ENCODE measurements at regions not wholly inside any gene's neighbourhood (a gene's known extent, or its start where the extent isn't known, plus 50 kb on each side); places are given as distances from the start of the nearest gene placed in this dataset.

GRCh38 chr7:120055300-120055699 is 217.7 kb upstream of the KCND2 start:
- Mint-ChIP-seq H3K4me3 (ENCODE audit: unreplicated experiment) (no peak overlapping the region), H3K27me3 (ENCODE audit: low read depth, unreplicated experiment) (no peaks in the 10 kb centered on the region), H3K36me3 (ENCODE audit: low read depth, unreplicated experiment) (peaks cover 2% of the 10 kb centered on the region), H3K4me1 (ENCODE audit: low read depth, unreplicated experiment) (peaks cover 46% of the 10 kb centered on the region), H3K9me3 (ENCODE audit: unreplicated experiment) (no peaks in the 10 kb centered on the region), H3K27ac (ENCODE audit: unreplicated experiment) (peak overlapping the region; percentile 88)
- Histone ChIP-seq H3K79me2 (ENCODE audit: insufficient read depth, low read length) (no peaks in the 10 kb centered on the region), H4K20me1 (ENCODE audit: insufficient read depth, low read length) (no peaks in the 10 kb centered on the region), H3K27ac (ENCODE audit: low read depth, low read length) (peak overlapping the region; percentile 48), H3K27me3 (ENCODE audit: insufficient read depth, low read length) (no peaks in the 10 kb centered on the region), H2AFZ (ENCODE audit: low read depth, low read length) (no peak overlapping the region), H3K9me3 (ENCODE audit: insufficient read depth, low read depth, low read length) (no peaks in the 10 kb centered on the region), H3K9ac (ENCODE audit: low read length) (no peak overlapping the region), H3K36me3 (ENCODE audit: insufficient read depth, low read length) (no peaks in the 10 kb centered on the region), H3K4me3 (ENCODE audit: insufficient read depth, low read depth, low read length) (no peak overlapping the region), H3K4me1 (ENCODE audit: insufficient read depth, low read length) (peaks cover 13% of the 10 kb centered on the region), H3K4me2 (ENCODE audit: low read length) (peak overlapping the region; percentile 28)
- no peak for FAIRE-seq
- TF ChIP-seq EZH2 (IDR thresholded peaks at IDR 0.05; ENCODE audit: insufficient read depth, low read length) (no peak), CTCF (IDR thresholded peaks at IDR 0.05; ENCODE audit: insufficient read depth, low read depth, low read length) (no peak)
- DNase-seq (ENCODE audit: low read depth): peak; percentile 64

- DNase-seq (ENCODE audit: low read depth) (no peak), FAIRE-seq (no peak)
- no peak overlapping the region for H3K4me3 Mint-ChIP-seq (ENCODE audit: unreplicated experiment)
- H3K36me3 ChIP-seq (ENCODE audit: insufficient read depth, low read length): no peaks in the 10 kb centered on the region
- no peaks in the 10 kb centered on the region for H3K27me3 ChIP-seq (ENCODE audit: insufficient read depth, low read length)
- no peaks in the 10 kb centered on the region for H4K20me1 ChIP-seq (ENCODE audit: insufficient read depth, low read length)
- no peak overlapping the region for H3K27ac Mint-ChIP-seq (ENCODE audit: unreplicated experiment)
- H3K4me1 ChIP-seq (ENCODE audit: insufficient read depth, low read length): peaks cover 13% of the 10 kb centered on the region
- no peaks in the 10 kb centered on the region for H3K79me2 ChIP-seq (ENCODE audit: insufficient read depth, low read length)
- H3K9me3 ChIP-seq (ENCODE audit: insufficient read depth, low read depth, low read length): no peaks in the 10 kb centered on the region
- H3K4me3 ChIP-seq (ENCODE audit: insufficient read depth, low read depth, low read length): no peak overlapping the region
- no peak overlapping the region for H3K27ac ChIP-seq (ENCODE audit: low read depth, low read length)
- no peaks in the 10 kb centered on the region for H3K27me3 Mint-ChIP-seq (ENCODE audit: low read depth, unreplicated experiment)
- peaks cover 51% of the 10 kb centered on the region for H3K4me1 Mint-ChIP-seq (ENCODE audit: low read depth, unreplicated experiment)
- no peaks in the 10 kb centered on the region for H3K9me3 Mint-ChIP-seq (ENCODE audit: unreplicated experiment)
- no peak overlapping the region for H3K9ac ChIP-seq (ENCODE audit: low read length)
- H3K4me2 ChIP-seq (ENCODE audit: low read length): no peak overlapping the region
- H3K36me3 Mint-ChIP-seq (ENCODE audit: low read depth, unreplicated experiment): peaks cover 2% of the 10 kb centered on the region
- H2AFZ ChIP-seq (ENCODE audit: low read depth, low read length): no peak overlapping the region
- TF ChIP-seq EZH2 (IDR thresholded peaks at IDR 0.05; ENCODE audit: insufficient read depth, low read length) (no peak), CTCF (IDR thresholded peaks at IDR 0.05; ENCODE audit: insufficient read depth, low read depth, low read length) (no peak)
Measured at GRCh38 chr7:120056227-120056626, 216.7 kb upstream of the KCND2 start.

DNA sequence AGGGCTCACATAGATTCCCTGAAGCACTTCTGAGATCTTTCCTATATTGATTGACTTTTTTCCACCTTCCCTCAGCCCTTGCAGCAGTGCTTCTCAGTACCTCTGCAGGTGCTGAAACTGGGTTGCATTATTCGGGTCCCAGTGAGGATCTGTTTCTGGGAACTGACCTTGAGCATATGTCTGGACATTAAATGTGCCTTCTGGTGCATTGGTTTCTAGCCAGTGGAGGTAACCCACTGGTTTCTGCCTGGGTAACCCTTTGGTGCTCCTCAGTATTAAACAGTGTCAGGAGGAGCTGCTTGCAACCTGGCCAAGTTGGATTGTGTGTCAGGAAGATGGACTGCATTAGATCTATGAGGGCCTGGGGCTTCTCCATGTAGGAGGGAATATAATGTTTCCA is 213.3 kb upstream of the KCND2 start:
- Mint-ChIP-seq H3K4me3 (ENCODE audit: unreplicated experiment) (no peak overlapping the region), H3K36me3 (ENCODE audit: low read depth, unreplicated experiment) (peaks cover 2% of the 10 kb centered on the region), H3K4me1 (ENCODE audit: low read depth, unreplicated experiment) (peaks cover 23% of the 10 kb centered on the region), H3K27ac (ENCODE audit: unreplicated experiment) (peak overlapping the region; percentile 59), H3K27me3 (ENCODE audit: low read depth, unreplicated experiment) (no peaks in the 10 kb centered on the region), H3K9me3 (ENCODE audit: unreplicated experiment) (no peaks in the 10 kb centered on the region)
- no peaks in the 10 kb centered on the region for H3K36me3 ChIP-seq (ENCODE audit: insufficient read depth, low read length)
- no peaks in the 10 kb centered on the region for H3K27me3 ChIP-seq (ENCODE audit: insufficient read depth, low read length)
- peaks cover 10% of the 10 kb centered on the region for H3K4me1 ChIP-seq (ENCODE audit: insufficient read depth, low read length)
- H3K27ac ChIP-seq (ENCODE audit: low read depth, low read length): no peak overlapping the region
- H3K9me3 ChIP-seq (ENCODE audit: insufficient read depth, low read depth, low read length): no peaks in the 10 kb centered on the region
- no peaks in the 10 kb centered on the region for H4K20me1 ChIP-seq (ENCODE audit: insufficient read depth, low read length)
- FAIRE-seq (no peak), DNase-seq (ENCODE audit: low read depth) (no peak)
- TF ChIP-seq CTCF (IDR thresholded peaks at IDR 0.05; ENCODE audit: insufficient read depth, low read depth, low read length) (no peak), EZH2 (IDR thresholded peaks at IDR 0.05; ENCODE audit: insufficient read depth, low read length) (no peak)
- H3K79me2 ChIP-seq (ENCODE audit: insufficient read depth, low read length): no peaks in the 10 kb centered on the region
- no peak overlapping the region for H2AFZ ChIP-seq (ENCODE audit: low read depth, low read length)
- H3K4me3 ChIP-seq (ENCODE audit: insufficient read depth, low read depth, low read length): no peak overlapping the region
- no peak overlapping the region for H3K4me2 ChIP-seq (ENCODE audit: low read length)
- H3K9ac ChIP-seq (ENCODE audit: low read length): no peak overlapping the region

All from astrocyte (in vitro differentiated cells and primary cell).